ENCODE measurements at regions not wholly inside any gene's neighbourhood (a gene's known extent, or its start where the extent isn't known, plus 50 kb on each side); places are given as distances from the start of the nearest gene placed in this dataset.
A peak's percentile ranks its signal among the peaks of the same experiment; 100 is the strongest.

GRCh38 chr3:66592927-66593625 lies 92.3 kb upstream of the LRIG1 start:
- DNase-seq (ENCODE audit: low spot score), result no peak

- no peak for DNase-seq (ENCODE audit: low spot score)
Observed at GRCh38 chr3:66593978-66594377, 93.2 kb upstream of the LRIG1 start.

GRCh38 chr3:66597308-66597863 lies 96.6 kb upstream of the LRIG1 start:
- no peak for DNase-seq (ENCODE audit: low spot score)

- no peak for DNase-seq (ENCODE audit: low spot score)
Observed at GRCh38 chr3:66598168-66598567, 97.3 kb upstream of the LRIG1 start.

GRCh38 chr3:66602237-66602636 lies 101.4 kb upstream of the LRIG1 start:
- DNase-seq (ENCODE audit: low spot score), result no peak

GRCh38 chr3:66602691-66603090 lies 101.9 kb upstream of the LRIG1 start:
- no peak for DNase-seq (ENCODE audit: low spot score)

GRCh38 chr3:66603151-66603611 lies 102.4 kb upstream of the LRIG1 start:
- no peak for DNase-seq (ENCODE audit: low spot score)

GRCh38 chr3:66604481-66604880 lies 103.7 kb upstream of the LRIG1 start:
- DNase-seq (ENCODE audit: low spot score), result no peak

- DNase-seq (ENCODE audit: low spot score), result no peak
Observed at GRCh38 chr3:66606126-66606525, 105.3 kb upstream of the LRIG1 start.

GRCh38 chr3:66606868-66607267 lies 106.0 kb upstream of the LRIG1 start:
- DNase-seq (ENCODE audit: low spot score), result no peak

- peak; percentile 38 for DNase-seq (ENCODE audit: low spot score)
Observed at GRCh38 chr3:66609660-66610561, 109.1 kb upstream of the LRIG1 start.

- no peak for DNase-seq (ENCODE audit: low spot score)
Observed at GRCh38 chr3:66610562-66610909, 109.7 kb upstream of the LRIG1 start.

- DNase-seq (ENCODE audit: low spot score), result no peak
Observed at GRCh38 chr3:66615643-66616301, 115.0 kb upstream of the LRIG1 start.

- no peak for DNase-seq (ENCODE audit: low spot score)
Observed at GRCh38 chr3:66617351-66617750, 116.5 kb upstream of the LRIG1 start.

GRCh38 chr3:66618066-66618465 lies 117.2 kb upstream of the LRIG1 start:
- no peak for DNase-seq (ENCODE audit: low spot score)

GRCh38 chr3:66620296-66620695 lies 119.5 kb upstream of the LRIG1 start:
- peak; percentile 20 for DNase-seq (ENCODE audit: low spot score)

- no peak for DNase-seq (ENCODE audit: low spot score)
Observed at GRCh38 chr3:66622756-66623457, 122.1 kb upstream of the LRIG1 start.

- no peak for DNase-seq (ENCODE audit: low spot score)
Observed at GRCh38 chr3:66625505-66626216, 124.8 kb upstream of the LRIG1 start.

- no peak for DNase-seq (ENCODE audit: low spot score)
Observed at GRCh38 chr3:66629150-66629981, 128.5 kb upstream of the LRIG1 start.

- no peak for DNase-seq (ENCODE audit: low spot score)
Observed at GRCh38 chr3:66629982-66630368, 129.2 kb upstream of the LRIG1 start.

Data from pons (tissue), 1 donor.